AG04450 (cell line): ENCODE measurements at regions not wholly inside any gene's neighbourhood (a gene's known extent, or its start where the extent isn't known, plus 50 kb on each side); places are given as distances from the start of the nearest gene placed in this dataset.
"Not testable (repeated sequence)": the region's sequence is repeated elsewhere in the genome, so short reads cannot be mapped to it uniquely, and the experiment has no call there.

Experiments used
- CTCF ChIA-PET: fragments of 300-600, 350-600 bp; formaldehyde crosslinking; extraction: SDS; loops from one replicate; lab custom pipeline; 2022; ENCODE audit warnings: antibody characterized with exemption, inconsistent platforms; lab: Charles Lee
- POLR2A ChIA-PET: fragments of 350-600 bp; formaldehyde crosslinking; extraction: SDS; loops from one replicate; lab custom pipeline; 2021; ENCODE audit warnings: antibody characterized with exemption, inconsistent platforms; lab: Yijun Ruan, JAX
- DNase-seq: peaks from one replicate; pipeline ENCODE4 v3.0.0-alpha.2; 2011; ENCODE audit warnings: low read depth, low spot score
- H3K27ac ChIP-seq: one replicate; pipeline ENCODE4 v1.5.1; 2012; ENCODE audit warnings: low read depth, low read length, control low read depth
- H3K27me3 ChIP-seq: one replicate; pipeline ENCODE4 v1.6.0; 2012; ENCODE audit warnings: low read length; ENCODE audit not compliant: control insufficient read depth, insufficient read depth
- H3K4me3 ChIP-seq: 2 replicates; pipeline ENCODE4 v1.5.1; 2011; ENCODE audit warnings: mild to moderate bottlenecking, low read depth, low read length, control low read depth
- H3K9me3 ChIP-seq: 2 replicates; pipeline ENCODE4 v1.5.1; 2012; ENCODE audit warnings: low read length; ENCODE audit not compliant: control insufficient read depth, insufficient read depth
- CTCF ChIP-seq: IDR thresholded peaks from 2 replicates; pipeline ENCODE4 v1.5.1; 2011; ENCODE audit warnings: low read depth, low read length, control low read depth, inconsistent platforms

DNA sequence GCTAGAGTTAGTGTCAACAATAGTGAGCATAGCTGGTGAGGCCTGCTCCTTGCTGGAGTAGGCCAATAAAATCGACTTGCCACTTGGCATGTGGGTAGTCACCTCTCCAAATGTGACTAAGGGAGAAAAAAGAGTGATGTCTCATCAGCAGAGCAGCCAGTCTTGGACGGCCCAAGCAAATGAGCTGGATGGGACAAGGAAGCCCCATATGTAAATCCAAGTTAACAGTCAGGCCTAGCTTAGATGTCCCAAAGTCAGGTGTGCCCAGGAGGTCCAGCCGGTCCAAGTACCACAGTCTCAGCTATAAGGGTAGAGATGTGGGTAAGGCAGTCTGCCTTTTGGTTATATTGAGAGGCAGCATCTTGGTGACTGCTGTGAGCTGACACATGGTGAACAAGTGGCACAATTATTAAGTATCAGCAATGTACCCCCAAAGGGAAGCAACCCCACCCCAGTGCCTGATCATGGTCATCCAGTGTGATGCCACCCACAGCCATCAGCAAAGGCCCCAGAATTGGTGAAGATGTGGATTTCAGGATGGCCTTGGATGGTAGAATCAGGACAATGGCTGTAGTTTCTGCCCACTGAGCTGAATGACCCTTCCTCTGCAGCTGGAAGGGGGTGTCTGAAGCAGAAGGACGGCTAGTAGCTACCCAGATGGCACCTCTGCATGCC lies 83.4 kb downstream of the TNFRSF13B start:
- H3K27me3 ChIP-seq: peaks cover 5% of the 10 kb centered on the region
- no peak for TF ChIP-seq CTCF
- H3K4me3 ChIP-seq: no peak overlapping the region
- H3K9me3 ChIP-seq: no peaks in the 10 kb centered on the region; the same call in 1 of the 2 replicates
- H3K27ac ChIP-seq: no peak overlapping the region
- ChIA-PET POLR2A (no interaction called here), CTCF (no interaction called here)
- DNase-seq: no peak

- POLR2A ChIA-PET: no interaction called here
- CTCF ChIA-PET: no interaction called here
Measured at GRCh38 chr17:16887523-16888095, 84.3 kb downstream of the TNFRSF13B start.

GRCh38 chr17:16886655-16887322 lies 85.1 kb downstream of the TNFRSF13B start:
- CTCF ChIA-PET: no interaction called here

More at GRCh38 chr17:16887523-16888095, 84.3 kb downstream of the TNFRSF13B start:
- TF ChIP-seq CTCF: no peak
- Histone ChIP-seq H3K27ac (no peak overlapping the region), H3K9me3 (no peaks in the 10 kb centered on the region), H3K4me3 (no peak overlapping the region), H3K27me3 (peaks cover 5% of the 10 kb centered on the region)
- DNase-seq: no peak

DNA sequence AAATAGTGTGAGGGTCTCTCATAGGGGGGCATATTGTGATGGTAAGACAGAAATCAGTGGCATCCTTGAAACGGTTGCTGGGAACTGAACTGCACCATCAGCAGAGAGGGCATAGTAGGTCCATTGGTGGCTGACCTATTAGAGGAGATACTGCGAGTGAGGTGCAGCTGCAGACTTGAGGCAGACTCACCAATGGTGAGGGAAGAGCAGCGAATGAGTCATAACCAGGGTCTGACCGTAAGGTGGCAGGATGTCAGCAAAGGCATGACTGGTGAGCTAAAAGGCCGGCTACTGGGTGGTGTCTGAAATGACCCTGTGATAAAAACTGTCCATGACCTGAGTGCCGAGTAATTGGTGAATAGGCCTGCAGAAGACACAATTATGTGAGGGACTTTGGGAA lies 86.7 kb downstream of the TNFRSF13B start:
- CTCF ChIA-PET, POLR2A ChIA-PET, H3K9me3 ChIP-seq, DNase-seq, H3K27ac ChIP-seq, H3K27me3 ChIP-seq, H3K4me3 ChIP-seq: not testable (repeated sequence)

More at GRCh38 chr17:16886655-16887322, 85.1 kb downstream of the TNFRSF13B start:
- Histone ChIP-seq H3K9me3 (no peaks in the 10 kb centered on the region), H3K27ac (no peak overlapping the region), H3K4me3 (no peak overlapping the region), H3K27me3 (peaks cover 5% of the 10 kb centered on the region)
- POLR2A ChIA-PET: no interaction called here
- no peak for DNase-seq
- TF ChIP-seq CTCF: no peak

DNA sequence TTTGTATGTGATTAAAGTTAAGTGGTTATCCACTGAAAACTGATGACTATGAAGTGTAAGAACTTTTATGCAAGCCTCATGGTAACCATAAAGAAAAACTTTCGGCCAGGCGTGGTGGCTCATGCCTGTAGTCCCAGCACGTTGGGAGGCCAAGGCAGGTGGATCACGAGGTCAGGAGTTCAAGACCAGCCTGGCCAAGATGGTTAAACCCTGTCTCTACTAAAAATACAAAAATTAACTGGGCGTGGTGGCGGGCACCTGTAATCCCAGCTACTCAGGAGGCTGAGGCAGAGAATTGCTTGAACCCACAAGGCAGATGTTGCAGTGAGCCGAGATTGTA lies 89.0 kb downstream of the TNFRSF13B start:
- H3K27me3 ChIP-seq, POLR2A ChIA-PET, H3K27ac ChIP-seq, CTCF ChIA-PET, H3K4me3 ChIP-seq, DNase-seq, H3K9me3 ChIP-seq: not testable (repeated sequence)
